LNCaP clone FGC (cell line): ENCODE measurements at regions not wholly inside any gene's neighbourhood (a gene's known extent, or its start where the extent isn't known, plus 50 kb on each side); places are given as distances from the start of the nearest gene placed in this dataset.
"Not testable (repeated sequence)": the region's sequence is repeated elsewhere in the genome, so short reads cannot be mapped to it uniquely, and the experiment has no call there.

Experiments used
- DNase-seq: peaks from one replicate; pipeline ENCODE4 v3.0.0-alpha.2; 2011; ENCODE audit warnings: low read depth
- H3K4me3 ChIP-seq: 2 replicates; pipeline ENCODE4 v1.5.1; 2011; ENCODE audit warnings: mild to moderate bottlenecking, low read depth, low read length, control low read depth

DNA sequence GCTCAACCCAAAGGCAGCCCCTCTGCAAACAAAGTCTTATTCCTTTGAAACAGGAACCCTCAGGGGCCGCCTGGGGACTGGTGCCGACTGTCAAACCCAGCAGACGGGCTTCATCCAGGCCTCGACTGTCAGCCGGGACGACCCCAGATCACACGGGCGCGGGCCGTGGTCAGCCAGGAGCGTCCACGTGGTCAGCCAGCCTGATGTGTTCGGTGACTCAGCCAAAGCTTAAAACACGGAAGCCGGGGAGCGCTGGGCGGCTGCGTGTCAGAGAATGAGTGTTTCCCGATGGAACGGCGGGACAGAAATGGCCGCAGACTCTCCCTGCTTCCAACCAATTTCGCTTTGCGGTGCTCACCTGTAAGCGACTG lies 199.9 kb downstream of the BANP start:
- not testable (repeated sequence) for H3K4me3 ChIP-seq, DNase-seq

DNA sequence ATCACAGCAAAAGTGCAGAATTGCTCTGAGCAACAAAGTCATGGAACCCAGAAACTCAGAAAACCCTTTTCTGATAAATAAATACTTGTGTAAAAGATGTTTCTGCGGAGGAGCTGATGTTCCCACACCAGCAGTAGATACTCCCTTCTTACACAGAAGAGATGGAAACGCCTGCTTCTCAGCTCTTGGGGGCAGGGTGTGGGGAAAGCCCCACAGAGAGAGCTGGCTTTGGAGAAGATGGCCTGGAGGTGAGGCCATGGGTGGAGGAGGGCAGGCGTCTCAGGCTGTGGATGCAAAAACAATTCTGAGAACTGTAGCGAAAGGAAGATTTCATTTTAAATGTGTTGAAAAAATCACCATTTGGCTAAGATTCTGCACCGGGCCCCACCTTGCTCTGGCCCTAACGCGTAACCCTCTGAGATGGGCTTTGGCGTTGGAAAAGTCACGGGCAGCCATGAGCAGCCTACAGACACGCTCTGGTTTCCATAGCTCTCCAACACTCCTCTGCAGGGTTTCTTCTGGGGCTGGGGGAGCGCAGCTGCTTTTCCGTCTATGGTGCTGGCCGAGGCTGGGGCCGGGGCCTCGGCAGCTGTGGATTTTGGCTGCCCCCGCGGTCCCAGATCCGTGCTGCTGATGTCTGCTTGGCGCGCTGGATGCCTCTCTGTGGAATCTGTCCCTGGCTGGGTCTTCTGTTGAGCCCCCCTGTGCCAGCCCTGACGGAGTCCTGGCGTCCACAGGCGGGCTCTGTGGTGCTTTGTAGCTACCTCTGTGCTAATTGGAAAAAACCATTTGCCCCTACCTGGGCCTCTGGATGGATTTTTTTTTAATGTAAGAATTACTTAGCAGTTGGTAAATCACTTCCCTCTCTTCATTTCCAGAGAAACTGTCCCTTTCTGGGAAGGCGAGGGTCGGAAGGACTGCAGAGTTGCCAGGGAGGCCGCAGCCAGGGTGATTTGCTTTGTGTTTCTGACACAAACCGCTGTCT lies 200.9 kb downstream of the BANP start:
- H3K4me3 ChIP-seq, DNase-seq: not testable (repeated sequence)

- DNase-seq, H3K4me3 ChIP-seq: not testable (repeated sequence)
Measured at GRCh38 chr16:88152879-88153278, 201.6 kb downstream of the BANP start.

- not testable (repeated sequence) for DNase-seq, H3K4me3 ChIP-seq
Measured at GRCh38 chr16:88153516-88153915, 202.3 kb downstream of the BANP start.

DNA sequence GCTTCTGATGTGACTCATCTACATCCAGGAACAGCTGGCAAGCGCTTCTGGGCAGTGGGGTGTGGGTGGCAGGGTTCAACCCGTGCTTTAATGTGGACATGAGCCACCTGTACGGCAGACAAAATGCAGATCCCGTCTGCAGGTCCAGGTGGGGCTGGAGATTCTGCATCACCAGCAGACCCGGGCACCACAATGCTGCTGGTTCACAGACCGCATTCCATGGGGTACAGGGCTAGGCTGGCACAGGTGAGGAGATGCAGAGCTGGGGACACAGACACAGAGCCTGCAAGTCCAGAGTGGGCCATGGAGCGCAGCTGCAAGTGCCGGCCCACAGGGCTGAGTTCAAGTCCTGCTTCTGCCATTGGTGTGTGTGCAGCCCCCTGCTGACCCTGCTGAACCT lies 203.7 kb downstream of the BANP start:
- not testable (repeated sequence) for H3K4me3 ChIP-seq, DNase-seq

- not testable (repeated sequence) for H3K4me3 ChIP-seq, DNase-seq
Measured at GRCh38 chr16:88155681-88156080, 204.4 kb downstream of the BANP start.

GRCh38 chr16:88156640-88157283 lies 205.5 kb downstream of the BANP start:
- not testable (repeated sequence) for DNase-seq

GRCh38 chr16:88157686-88158085 lies 206.5 kb downstream of the BANP start:
- DNase-seq, result not testable (repeated sequence)

More at GRCh38 chr16:88156640-88157283, 205.5 kb downstream of the BANP start:
- not testable (repeated sequence) for H3K4me3 ChIP-seq

DNA sequence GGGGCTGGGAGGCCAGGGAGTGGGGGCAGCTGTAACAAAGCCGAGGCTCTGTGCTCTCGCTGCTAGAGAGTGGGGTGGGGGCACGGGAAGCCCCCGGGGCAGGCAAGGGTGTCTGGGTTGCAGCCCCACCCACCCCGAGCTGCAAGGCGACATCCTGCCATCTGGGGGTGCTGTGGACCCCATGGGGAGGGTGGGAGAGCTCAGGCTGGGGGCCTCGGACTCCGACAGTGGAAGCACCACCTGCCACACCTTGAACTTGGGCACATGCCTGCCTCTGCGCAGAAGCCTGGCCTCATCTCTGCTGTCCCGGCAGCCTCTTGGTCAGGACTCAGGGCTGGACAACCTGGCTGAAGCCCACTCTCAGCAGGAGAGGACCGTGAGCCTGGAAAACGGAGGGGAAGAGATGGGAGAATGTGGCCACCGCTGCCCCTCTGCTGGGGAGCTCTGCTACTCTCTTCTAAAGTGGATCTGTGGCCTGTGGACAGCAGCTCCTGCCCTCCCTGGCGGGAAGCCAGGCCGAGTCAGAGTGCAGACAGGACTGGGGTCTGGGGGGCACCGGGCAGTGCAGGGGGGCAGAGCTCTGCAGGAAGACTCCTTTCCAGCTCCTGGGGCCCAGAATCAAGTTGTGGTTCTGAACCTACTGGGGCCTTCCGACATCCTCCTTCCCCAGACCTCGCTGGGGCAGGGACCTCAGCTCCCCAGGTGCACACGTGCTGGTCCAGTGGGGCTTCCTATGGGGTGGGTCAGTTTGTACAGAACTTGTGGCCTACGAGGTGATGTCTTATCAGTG lies 207.2 kb downstream of the BANP start:
- not testable (repeated sequence) for H3K4me3 ChIP-seq, DNase-seq

More at GRCh38 chr16:88157686-88158085, 206.5 kb downstream of the BANP start:
- not testable (repeated sequence) for H3K4me3 ChIP-seq

DNA sequence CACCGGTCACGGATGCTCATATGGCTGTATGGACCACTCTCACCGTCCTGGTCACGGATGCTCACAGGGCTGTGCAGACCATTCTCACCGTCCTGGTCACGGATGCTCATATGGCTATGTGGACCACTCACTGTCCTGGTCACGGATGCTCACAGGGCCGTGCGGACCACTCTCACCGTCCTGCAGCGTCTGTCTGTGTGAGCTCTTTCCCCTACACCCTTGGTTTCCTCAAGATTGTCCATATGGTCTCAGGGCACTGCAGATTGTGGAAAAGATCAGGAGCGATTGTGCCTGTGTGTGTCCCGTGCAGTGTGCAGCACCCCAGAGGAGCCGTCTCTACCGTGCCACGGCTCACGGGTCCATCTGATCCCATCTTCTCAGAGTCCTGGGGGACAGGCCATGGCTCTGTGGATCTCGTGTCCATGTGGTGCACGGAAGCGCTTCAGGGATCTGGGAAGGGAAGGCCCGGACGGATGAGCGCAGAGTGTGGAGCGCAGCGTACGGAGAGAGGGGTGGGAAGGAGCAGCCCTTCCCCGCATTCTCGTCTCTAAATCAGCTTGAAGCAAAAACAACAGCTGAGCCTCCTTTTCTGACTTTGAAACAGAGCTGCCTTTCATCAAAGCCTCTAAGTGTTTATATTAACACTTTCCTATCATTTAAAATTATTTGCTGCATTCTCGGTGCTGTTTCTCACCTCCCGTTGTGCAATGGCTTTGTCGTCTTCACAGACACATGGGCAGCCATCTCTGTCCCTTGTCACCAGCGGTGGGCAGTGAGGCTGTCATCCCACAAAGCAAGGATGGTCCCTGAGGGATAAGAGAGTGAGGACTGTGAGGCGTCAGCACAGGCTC lies 208.0 kb downstream of the BANP start:
- not testable (repeated sequence) for H3K4me3 ChIP-seq, DNase-seq

DNA sequence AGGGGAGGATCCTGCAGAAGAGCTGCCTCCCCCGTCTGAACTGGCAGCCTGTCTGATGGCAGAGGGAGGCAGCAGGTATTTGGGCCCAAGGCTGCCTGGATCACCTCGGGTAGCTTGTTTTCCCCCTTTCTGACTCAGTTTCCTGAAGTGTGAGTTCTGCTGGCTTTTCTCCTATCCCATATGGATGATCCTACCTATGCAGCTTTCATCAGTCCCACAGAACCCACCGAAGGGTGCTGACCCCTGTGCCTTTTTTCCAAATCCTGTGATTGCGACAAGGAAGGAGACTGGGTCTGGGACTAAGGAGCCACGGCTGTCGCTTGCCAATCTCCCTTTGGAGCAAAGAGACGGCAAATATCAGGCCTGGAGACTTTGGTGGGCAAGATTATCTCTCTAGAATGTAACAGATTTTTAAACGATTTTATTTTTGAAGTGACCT lies 208.7 kb downstream of the BANP start:
- not testable (repeated sequence) for H3K4me3 ChIP-seq, DNase-seq

DNA sequence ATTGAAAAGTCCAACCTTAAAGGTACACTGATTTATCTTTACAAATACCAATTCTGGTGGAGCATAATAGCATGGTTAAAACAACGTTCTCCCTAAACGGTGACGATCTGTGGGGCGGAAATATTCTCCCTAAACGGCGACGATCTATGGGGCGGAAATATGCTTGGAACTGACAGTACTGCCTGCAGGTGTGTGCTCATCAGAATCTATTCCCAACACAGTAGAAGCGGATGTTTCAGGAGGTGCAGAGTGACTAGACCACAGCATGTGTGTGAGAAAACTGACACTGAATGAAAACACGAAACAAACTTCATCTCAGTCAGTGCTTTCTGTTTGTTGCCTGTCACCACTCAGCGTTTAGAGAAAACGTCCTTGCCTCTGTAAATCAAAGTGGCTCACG lies 210.0 kb downstream of the BANP start:
- not testable (repeated sequence) for DNase-seq, H3K4me3 ChIP-seq

DNA sequence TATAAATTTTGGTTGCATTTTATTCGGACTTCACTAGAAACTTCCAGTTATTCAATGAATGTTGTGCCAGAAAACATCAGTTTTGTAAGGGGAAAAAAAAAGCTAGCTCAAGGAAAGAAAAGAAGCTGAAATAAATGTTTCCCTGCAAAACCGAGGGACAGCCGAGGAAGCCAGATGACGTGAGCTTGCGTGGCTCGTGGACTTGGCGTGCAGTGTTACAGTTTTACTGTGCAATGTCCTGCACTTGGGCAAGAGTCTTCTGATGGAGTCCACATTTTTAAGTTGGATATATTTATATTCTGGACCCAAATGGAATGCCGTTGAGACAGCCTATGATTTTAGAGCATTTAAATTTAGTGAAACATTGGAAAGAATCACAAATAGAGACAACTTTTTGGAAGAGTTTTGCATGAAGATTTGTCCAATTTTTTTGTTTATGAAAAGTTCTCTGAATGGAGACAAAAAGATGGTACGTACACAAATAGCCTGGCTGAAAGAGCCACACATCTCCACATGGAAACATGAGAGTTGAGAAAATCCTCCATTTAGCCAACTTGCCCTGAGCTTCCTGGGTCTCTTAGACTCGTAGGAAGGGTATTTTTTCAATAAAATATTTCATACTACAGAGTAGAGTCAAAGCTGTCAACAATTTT lies 210.5 kb downstream of the BANP start:
- not testable (repeated sequence) for DNase-seq, H3K4me3 ChIP-seq

- not testable (repeated sequence) for DNase-seq, H3K4me3 ChIP-seq
Measured at GRCh38 chr16:88162778-88163177, 211.5 kb downstream of the BANP start.

GRCh38 chr16:88164196-88165039 lies 213.2 kb downstream of the BANP start:
- DNase-seq, H3K4me3 ChIP-seq: not testable (repeated sequence)

GRCh38 chr16:88165040-88165544 lies 213.9 kb downstream of the BANP start:
- not testable (repeated sequence) for DNase-seq, H3K4me3 ChIP-seq

DNA sequence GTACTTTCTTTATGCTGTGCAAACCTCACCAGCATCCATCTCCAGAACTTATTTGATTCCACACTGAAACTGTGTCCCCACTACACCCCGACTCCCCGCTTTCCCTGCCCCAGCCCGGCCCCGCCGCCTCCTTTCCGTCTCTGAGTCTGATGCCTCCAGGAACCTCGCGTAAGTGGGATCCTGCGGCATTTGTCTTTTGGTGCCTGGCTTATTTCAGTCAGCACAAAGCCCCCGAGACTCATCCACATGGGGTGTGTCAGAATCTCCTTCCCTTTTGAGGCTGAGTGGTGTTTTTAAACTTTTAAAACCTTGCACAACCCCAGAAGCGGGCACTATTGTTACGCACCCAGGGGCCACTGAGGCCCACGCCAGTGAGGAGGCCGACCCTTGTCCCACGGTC lies 214.4 kb downstream of the BANP start:
- not testable (repeated sequence) for DNase-seq, H3K4me3 ChIP-seq
